BE2C (cell line): ENCODE measurements at regions not wholly inside any gene's neighbourhood (a gene's known extent, or its start where the extent isn't known, plus 50 kb on each side); places are given as distances from the start of the nearest gene placed in this dataset.

ENCODE experiments used
- DNase-seq: peaks from one replicate; pipeline ENCODE4 v3.0.0-alpha.2; 2020
- H3K27me3 ChIP-seq: fragments of 250-450 bp; sonication (Bioruptor Pico); 2 replicates; pipeline ENCODE4 v1.5.1; 2020; ENCODE audit warnings: mild to moderate bottlenecking
- H3K36me3 ChIP-seq: fragments of 250-450 bp; sonication (Bioruptor Pico); 2 replicates; pipeline ENCODE4 v1.5.1; 2020; ENCODE audit warnings: mild to moderate bottlenecking
- H3K4me1 ChIP-seq: fragments of 250-450 bp; sonication (Bioruptor Pico); 2 replicates; pipeline ENCODE4 v1.5.1; 2020
- H3K4me3 ChIP-seq: 2 replicates; pipeline ENCODE4 v1.5.1; 2011; ENCODE audit warnings: low read depth, low read length
- H3K9me3 ChIP-seq: fragments of 250-450 bp; sonication (Bioruptor Pico); 2 replicates; pipeline ENCODE4 v1.5.1; 2020
- TF ChIP-seq, protein P1 (sequence below): IDR thresholded peaks from 2 replicates; pipeline ENCODE4 v1.5.1; 2012; ENCODE audit warnings: mild to moderate bottlenecking, low read depth, low read length

GRCh38 chr7:8356071-8356470, 77.3 kb upstream of the NXPH1 start:
- Histone ChIP-seq H3K36me3 (no peaks in the 10 kb centered on the region), H3K4me1 (peaks cover 13% of the 10 kb centered on the region), H3K4me3 (no peak overlapping the region), H3K27me3 (no peaks in the 10 kb centered on the region), H3K9me3 (no peaks in the 10 kb centered on the region)
- no peak for DNase-seq
- TF ChIP-seq, protein P1, sequence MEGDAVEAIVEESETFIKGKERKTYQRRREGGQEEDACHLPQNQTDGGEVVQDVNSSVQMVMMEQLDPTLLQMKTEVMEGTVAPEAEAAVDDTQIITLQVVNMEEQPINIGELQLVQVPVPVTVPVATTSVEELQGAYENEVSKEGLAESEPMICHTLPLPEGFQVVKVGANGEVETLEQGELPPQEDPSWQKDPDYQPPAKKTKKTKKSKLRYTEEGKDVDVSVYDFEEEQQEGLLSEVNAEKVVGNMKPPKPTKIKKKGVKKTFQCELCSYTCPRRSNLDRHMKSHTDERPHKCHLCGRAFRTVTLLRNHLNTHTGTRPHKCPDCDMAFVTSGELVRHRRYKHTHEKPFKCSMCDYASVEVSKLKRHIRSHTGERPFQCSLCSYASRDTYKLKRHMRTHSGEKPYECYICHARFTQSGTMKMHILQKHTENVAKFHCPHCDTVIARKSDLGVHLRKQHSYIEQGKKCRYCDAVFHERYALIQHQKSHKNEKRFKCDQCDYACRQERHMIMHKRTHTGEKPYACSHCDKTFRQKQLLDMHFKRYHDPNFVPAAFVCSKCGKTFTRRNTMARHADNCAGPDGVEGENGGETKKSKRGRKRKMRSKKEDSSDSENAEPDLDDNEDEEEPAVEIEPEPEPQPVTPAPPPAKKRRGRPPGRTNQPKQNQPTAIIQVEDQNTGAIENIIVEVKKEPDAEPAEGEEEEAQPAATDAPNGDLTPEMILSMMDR: no peak

GRCh38 chr7:8357536-8357935, 75.9 kb upstream of the NXPH1 start:
- Histone ChIP-seq H3K9me3 (no peaks in the 10 kb centered on the region), H3K4me1 (peaks cover 14% of the 10 kb centered on the region), H3K27me3 (no peaks in the 10 kb centered on the region), H3K36me3 (no peaks in the 10 kb centered on the region), H3K4me3 (peak overlapping the region; percentile 32)
- TF ChIP-seq, protein P1: no peak
- DNase-seq: peak; percentile 86

DNA sequence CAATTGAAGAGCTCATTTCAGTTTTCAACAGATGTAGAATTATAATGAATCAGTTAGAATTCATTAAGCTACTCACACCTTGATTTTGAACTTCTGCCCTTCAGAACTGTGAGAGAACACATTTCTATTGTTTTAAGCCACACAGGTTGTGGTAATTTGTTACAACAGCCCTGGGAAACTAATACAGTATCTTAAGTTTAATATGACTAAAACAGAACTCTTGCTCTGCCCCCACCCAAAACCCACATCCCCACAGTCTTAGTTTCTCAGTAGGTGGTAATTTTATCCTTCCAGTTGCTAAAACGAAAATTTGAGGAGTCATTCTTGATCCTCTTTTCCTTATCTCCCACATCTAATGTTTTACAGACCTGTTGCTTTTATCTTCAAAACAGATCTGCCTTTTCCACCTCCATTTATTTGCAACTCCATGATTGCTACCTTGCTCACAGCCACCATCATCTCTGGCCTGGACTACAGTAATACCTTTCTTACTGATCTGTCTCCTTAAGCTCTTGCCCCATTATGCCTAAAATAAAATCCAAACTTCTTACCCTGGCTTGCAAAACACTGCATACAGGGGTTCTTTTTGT, 72.8 kb upstream of the NXPH1 start:
- Histone ChIP-seq H3K27me3 (no peaks in the 10 kb centered on the region), H3K4me3 (no peak overlapping the region), H3K9me3 (no peaks in the 10 kb centered on the region), H3K4me1 (peaks cover 24% of the 10 kb centered on the region), H3K36me3 (no peaks in the 10 kb centered on the region)
- DNase-seq: no peak
- TF ChIP-seq, protein P1: no peak

GRCh38 chr7:8362723-8363369, 70.6 kb upstream of the NXPH1 start:
- H3K36me3 ChIP-seq: no peaks in the 10 kb centered on the region
- TF ChIP-seq, protein P1: no peak
- peaks cover 10% of the 10 kb centered on the region for H3K4me1 ChIP-seq
- no peaks in the 10 kb centered on the region for H3K27me3 ChIP-seq
- DNase-seq: no peak
- H3K9me3 ChIP-seq: no peaks in the 10 kb centered on the region
- no peak overlapping the region for H3K4me3 ChIP-seq

DNA sequence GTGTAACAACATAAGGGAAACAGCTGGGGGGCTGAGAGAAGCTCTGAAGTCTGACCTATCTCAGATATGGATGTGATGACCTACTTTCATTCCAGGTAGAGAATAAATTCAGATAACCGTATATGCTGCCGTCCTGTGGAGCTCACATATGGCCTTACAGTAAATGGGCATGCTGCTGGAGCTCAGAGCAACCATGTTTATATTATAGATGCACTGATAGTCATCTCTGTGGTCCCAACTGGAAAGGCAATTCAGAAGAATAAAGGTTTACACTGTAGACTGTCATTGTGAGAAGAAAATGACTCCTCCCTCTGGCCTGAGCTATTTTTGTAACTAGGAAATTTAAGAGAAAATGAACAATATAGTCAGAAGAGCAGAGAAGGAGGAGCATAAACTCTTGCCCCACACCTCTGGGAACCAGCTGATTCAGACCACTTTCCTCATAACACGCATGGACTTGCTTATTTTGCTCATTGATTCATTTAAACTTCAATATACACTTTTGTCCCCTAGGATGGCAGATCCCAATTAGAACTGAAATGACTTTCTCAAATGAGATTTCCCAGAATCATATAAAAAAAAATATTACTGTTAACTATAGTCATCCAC, 69.9 kb upstream of the NXPH1 start:
- Histone ChIP-seq H3K36me3 (no peaks in the 10 kb centered on the region), H3K27me3 (no peaks in the 10 kb centered on the region), H3K4me3 (no peak overlapping the region), H3K4me1 (peaks cover 10% of the 10 kb centered on the region), H3K9me3 (no peaks in the 10 kb centered on the region)
- no peak for DNase-seq
- TF ChIP-seq, protein P1: no peak
